GM19328 (cell line): ENCODE measurements at regions not wholly inside any gene's neighbourhood (a gene's known extent, or its start where the extent isn't known, plus 50 kb on each side); places are given as distances from the start of the nearest gene placed in this dataset.
"Not testable (repeated sequence)": the region's sequence is repeated elsewhere in the genome, so short reads cannot be mapped to it uniquely, and the experiment has no call there.

Experiments used
- ATAC-seq: cut with Tn5 transposase; IDR thresholded peaks from one replicate; pipeline ENCODE4 v1.9.1; 2021; ENCODE audit warnings: mild to moderate bottlenecking, moderate library complexity; ENCODE audit not compliant: unreplicated experiment

DNA sequence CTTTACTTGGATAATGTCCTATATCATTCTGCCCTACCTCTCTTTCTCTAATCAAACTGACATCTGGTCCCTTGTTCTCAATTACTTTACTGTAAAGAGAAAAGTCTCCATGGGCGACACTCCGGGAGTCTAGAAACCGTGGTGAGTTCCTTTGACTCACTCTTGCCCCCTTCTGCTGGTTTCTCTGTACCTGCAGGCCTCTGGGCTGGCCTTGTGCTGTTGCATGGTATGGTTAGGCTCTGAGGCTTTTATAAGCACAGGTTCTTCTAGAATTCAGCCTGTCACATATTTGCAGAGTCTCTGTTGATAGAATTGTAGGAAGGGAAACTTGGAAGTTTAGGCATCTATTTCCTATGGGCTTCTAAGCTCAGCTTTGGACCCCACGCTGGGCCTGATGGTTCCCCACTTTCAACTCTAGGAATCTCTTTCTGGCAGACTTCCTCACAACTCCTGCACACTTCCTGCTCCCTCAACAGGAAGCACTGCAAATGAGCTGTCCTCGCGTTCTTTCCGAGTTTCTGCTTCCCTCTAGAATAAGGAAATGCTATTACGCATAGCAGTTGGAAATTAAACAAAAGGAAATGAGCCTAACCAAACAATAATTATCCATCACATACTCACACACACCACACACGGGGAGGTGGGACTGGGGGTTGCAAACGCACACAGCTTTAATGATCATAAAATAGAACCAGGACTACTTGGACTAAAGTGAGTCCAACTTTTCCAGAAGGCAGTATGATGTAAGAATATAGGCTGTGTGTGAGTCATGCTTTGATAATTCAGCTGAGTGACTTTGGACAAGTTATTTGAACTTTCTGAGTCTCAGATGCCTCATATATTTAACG, 683.3 kb downstream of the QKI start:
- no peak for ATAC-seq

DNA sequence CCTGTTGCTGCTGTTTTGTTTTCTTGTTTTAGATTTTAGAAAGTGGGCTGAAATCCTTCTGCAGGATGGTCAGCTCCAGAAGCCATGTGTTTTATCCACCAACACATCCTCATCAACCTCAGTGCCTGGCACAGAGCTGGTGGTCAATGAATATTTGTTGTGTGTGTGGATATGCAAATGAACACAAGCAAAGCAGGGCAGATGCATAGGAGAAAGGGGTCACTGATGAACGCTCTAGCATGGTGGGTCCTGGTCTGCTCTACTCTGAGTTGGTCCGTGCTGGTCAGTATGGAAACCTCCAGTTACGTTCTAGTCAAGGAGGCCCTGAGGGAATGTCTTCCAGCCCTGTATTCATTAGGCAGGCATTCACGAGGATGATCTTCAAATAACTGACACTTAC, 682.5 kb downstream of the QKI start:
- no peak for ATAC-seq

DNA sequence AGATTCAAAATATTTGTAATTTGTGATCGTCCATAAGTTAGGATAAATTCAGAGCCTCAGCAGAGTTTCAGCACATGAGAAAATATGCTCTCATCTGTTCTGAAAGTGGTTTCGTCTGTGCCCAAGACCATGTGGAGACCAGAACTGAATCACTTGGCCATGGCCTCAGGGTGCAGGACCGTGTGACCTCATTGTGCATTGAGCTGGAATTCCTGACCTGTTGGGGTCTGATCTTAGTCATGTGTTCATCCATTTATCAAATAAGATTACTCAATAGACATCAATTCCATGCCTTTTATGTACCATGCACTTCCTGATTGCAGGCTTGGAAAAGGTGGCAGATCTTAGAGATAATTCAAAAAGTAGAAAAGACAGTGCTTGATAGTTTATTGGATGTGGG, 680.5 kb downstream of the QKI start:
- ATAC-seq = no peak

DNA sequence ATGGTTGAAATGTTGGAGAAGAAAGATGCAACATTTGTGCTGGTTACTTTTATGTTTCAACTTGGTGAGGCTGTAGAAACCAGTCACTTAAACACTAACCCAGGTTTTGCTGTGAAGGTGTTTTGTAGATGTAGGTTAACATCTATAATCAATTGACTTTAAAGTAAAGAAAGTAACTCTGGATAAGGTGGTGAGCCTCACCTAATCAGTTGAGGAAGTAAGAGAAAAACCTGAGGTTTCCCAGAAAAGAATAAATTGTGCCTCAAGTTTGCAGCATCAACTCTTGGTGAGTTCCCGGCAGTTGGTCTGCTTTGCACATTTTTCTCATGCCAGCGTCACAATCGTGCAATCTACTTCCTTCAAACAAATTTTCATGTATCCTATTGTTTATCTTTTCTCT, 673.4 kb downstream of the QKI start:
- ATAC-seq = no peak

DNA sequence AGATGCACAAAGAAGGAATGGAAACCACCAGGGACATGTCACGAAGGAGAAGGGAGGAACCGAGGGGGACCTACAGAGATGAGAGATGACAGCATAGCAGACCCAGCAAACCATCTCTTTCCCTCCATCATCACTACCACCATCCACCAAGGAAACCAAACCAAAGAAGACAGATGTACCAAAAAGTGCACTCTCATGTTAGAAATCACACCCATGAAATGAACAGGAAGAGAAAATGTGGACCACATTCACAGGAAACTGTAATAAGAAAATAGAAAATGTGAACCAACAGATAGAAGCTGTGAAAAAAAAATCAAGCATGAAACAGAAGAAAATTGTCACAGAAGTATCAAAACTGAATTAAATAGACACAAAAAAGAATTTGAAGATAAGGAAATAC, 672.7 kb downstream of the QKI start:
- ATAC-seq = no peak

DNA sequence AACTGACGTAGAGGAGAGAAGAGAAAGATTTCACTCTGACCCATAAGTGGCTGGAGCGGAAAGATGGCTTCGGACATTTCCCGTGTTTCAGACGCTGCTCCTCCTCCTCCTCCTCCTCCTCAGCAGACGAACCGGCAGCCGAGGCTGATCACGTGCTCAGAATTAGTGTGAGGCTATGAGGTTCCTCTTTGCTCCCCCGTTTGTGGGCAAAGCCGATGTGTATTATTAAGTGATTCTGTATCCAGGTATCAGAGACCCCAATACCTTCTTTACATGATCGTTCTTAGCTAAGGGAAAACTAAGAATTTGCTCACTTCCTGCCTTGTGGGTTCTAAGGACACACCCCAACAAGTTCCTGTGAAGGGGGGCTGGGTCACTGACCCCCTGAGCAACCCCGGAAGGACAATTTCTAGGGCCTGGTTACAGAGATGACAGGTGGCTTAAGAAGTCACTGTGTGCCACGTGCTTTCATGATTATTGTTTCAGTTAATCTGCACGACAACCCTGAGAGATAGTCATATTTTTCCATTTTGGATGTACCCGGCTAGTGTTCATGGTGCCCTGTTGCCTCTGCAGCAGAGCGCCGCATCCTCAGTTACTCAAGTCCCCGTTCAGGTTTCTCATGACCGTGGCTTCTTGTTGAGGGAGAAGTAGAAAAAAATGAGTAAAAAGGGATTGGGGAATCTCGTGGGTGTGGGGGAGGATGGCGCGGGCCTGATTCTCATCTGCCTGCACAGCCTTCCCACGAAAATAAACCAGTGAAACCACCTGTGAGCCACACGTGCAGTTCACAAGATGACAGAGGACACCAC, 671.8 kb downstream of the QKI start:
- ATAC-seq = no peak

DNA sequence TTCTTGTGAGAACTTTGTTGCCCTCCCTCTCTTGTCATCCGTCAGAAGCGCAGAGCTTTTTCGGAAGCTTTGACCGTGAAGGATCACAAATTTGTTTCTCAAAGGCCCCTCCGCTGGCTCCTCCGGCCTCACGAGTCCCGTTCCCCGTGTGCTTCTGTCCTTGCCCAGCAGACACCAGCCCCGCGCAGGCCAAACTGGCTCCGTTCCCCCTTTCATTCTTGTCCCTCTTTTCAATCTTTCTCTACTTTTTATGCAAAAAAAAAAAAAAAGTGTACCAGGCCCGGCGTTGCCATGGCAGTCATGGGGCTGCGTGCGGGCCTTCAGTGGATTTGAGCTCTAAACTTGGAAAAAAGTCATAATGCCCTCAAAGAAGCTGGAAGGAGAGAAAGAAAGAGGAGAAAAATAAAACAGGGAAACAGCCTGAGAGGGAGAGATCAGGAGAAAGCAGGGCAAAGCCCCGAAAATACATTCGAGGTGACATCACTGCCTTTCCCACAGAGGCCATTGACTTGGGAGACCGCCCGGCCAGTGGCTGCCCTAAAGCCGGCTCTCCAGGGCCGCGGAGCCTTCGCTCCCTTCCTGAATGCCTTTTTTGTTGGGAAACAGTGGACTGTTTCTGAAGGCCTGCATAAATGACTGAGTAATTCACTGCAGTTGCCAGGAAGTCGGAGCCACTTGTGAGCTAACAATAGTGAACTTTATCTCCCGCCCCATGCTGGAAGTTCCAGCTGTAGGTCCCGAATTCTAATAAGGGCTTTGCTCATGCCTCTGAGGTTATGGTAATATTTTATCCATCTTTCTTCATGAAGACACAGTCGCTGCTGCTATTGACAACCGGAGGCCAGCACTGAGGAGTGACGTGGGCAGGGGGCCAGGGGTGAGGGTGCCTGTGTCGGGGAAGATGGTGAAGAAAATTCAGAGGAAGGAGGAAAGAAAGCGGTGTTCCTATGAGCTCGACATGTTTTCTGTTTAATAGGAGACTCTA, 670.9 kb downstream of the QKI start:
- ATAC-seq = no peak

DNA sequence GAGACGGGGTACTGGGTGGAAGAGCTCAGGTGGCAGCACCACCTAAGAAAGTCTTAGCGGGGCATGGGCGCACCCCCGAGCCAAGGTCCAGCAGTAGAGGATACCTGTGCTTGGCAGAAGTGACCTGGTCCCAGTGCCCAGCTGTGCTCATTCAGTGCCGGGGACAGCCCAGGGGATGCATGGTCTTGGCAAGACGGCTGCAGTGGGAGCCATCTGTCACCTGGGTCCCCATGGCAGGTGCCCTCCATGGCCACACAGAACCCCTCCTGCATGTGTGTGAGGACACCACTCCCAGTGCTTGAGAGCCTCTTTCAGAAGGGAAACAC, 664.7 kb downstream of the QKI start:
- no peak for ATAC-seq

DNA sequence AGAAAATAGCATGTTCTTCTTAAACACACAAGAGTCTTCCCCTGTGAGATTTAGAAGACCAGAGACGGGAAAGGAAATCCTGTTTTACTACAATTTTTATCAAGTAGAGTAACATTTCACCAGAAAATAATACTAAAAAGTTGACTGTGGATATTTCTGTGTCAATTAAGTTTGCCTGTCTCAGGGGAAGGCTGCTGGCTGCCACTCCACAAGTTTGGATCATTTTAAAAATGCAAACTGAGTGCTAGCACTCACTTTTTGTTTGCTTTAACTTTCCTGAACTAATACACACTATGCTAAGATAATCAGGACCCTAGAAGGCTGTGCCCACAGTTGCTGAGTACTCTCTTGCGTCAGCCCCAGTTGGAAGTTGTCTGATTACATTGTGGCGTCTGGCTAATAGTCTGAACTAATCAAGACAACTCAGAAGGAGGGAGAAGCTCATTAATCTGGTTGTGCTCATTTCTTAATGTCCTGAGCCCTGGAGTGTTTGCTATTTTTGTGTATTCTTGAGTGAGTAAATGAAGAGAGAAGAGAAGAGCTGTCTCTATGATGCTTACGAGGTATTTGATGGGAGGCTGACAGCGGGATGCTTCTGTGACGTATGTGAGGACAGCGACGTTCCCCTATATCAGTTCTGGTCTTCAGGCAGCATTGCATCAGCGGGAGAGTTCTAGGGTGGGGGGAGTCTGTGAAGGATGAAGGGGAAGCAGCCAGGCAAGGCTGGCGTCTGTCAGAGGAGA, 664.2 kb downstream of the QKI start:
- no peak for ATAC-seq

DNA sequence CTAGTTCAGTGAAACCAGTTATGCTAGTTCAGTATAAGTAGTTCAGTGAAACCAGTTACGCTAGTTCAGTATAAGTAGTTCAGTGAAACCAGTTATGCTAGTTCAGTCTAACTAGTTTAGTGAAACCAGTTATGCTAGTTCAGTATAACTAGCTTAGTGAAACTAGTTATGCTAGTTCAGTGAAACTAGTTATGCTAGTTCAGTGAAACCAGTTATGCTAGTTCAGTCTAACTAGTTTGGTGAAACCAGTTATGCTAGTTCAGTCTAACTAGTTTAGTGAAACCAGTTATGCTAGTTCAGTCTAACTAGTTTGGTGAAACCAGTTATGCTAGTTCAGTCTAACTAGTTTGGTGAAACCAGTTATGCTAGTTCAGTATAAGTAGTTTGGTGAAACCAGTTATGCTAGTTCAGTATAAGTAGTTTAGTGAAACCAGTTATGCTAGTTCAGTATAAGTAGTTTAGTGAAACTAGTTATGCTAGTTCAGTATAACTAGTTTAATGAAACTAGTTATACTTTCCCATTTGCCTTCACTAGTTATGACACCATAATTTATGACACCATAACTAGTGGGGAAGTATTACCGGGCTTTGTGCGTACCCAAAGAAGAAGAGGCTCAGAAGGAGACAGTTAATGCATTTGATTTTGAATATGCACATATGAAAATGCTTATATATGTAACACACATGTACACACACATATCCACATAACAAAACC, 662.5 kb downstream of the QKI start:
- ATAC-seq = not testable (repeated sequence)

DNA sequence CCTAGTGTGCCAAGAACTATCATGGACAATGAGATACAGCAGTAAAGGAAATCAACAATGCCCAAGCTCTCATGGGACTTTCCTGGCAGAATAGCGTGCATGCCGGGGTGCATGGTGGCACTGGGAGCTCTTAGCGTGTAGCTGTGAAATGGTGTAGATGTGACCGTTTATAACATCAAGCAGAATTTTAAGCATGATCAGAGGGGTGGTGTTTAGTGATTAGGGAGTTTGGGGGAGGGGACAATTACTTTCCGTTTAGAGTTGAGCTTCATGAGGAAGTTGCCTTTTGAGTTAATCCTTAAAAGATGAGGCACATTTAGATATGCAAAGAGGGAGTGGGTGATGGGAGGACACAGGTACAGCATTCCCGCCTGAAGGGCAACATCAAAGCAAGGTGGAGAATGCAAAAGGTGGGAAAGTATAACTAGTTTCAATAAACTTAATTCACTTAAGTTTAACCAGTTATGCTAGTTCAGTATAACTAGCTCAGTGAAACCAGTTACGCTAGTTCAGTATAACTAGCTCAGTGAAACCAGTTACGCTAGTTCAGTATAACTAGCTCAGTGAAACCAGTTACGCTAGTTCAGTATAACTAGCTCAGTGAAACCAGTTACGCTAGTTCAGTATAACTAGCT, 661.6 kb downstream of the QKI start:
- ATAC-seq = no peak

DNA sequence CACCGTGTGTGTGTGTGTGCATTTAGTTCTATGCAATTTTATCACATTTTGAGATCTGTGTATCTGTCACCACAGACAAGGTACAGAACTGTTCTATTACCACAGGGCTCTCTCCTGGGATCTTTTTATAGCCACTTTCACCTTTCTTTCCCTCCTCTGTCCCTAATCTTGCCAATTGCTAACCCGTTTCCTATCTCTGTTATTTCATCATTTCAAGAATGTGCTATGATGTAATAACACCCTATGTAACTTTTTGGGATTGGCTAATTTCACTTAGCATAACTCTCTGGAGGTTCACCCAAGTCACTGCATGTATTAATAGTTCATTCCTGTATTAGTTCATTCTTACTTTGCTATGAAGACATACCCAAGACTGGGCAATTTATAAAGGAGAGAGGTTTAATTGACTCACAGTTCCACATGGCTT, 657.7 kb downstream of the QKI start:
- no peak for ATAC-seq

DNA sequence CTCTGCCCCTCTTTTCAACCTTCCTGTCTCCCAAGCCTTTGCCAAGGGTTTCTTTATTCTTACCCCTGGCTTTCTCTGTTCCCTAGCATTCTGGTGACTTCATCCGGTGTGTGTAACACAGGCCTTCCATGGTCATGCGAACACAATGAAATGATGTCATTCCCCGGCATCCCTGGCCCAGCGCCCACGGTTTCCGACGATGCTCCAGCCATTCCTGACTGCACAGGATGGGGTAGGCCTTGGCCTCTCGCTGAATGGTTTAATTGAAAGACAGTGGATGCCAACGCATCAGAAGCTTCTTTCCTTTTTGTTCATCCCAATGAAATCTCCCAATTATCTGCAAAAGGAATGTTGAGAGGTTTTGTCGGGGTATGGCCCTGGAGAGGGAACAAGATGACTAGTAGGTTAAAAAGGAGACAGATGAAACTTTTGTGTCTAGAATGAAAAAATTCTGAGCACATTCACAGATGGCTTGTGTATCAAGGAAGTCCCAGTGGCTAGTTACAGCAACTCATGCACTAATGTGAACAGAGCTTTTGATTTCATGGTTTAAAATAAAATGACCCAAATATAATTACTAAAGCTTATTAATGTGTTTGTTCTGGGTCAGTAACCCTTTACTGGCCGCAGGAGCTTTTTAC, 655.0 kb downstream of the QKI start:
- no peak for ATAC-seq

DNA sequence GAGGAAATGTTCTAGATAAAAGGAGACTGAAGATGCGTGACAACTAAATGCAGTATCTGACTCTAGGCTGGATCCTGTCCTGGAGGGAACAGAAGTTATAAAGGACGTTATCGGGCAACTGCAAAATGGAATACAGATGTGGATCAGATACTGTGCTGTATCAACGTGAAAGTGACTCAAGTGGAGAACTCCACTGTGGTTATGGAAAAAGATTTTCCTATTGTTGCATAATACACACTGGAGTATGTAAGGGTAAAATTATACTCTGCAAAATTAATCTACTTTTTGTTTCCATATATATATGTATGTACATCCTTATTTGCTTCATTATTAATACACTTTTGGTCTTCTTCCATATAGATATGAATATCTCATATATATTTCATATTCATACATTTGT, 654.0 kb downstream of the QKI start:
- ATAC-seq = no peak

DNA sequence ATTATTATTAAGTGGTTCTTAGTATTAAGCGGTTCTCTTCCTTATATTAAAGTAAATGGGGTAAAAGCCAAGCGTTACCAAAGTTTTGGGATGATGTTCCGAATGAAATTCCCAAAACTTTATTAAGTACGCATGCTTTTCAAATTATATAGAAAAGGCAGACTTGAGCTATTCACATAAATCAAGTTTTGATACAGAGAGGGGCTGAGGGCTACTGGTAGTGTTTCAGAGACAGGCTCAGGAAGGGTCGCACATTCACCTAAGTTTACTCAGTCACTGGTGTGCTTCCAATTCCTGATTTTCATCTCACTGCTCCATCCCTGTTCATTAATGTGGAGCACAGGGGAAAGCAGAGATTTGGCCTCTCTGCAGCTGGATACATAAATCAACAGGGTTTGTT, 652.2 kb downstream of the QKI start:
- ATAC-seq = no peak

DNA sequence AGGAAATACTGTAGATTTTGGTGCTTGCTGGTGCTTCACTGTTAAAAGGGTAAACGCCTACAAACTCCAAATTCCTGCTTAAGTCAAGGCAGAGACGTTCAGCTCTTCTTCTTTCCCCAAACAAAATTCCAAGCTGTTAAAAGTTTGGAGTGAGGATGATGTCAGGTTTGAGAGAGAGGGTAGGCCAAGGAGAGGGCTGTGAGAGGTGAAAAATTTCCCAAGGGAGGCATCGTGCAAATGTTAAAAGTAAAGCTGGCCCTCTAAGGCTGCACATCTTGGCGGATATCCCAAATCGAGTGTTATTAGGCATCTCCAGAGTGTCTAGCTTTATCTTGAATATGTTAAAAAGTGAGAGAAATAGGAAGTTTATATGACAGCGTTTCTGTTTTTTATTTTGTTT, 651.8 kb downstream of the QKI start:
- no peak for ATAC-seq

DNA sequence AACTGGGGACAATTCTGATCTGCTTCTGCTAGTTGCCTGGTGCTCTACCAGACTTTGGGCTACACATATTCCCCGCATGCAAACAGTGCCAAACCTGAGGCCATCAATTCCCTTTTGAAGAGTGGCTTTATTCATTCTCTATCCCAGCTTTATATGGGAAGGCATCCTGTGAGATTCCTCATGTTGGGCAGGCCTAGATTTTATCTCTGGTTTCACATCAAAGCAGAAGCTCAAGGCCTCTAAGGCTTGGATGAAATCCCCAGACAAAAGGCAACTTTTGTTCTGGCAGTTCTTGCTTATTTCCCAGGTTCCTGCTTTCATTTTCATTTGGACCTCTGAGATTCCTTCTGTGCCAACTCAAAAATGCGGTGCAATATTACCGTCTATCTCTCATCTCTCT, 648.8 kb downstream of the QKI start:
- no peak for ATAC-seq

DNA sequence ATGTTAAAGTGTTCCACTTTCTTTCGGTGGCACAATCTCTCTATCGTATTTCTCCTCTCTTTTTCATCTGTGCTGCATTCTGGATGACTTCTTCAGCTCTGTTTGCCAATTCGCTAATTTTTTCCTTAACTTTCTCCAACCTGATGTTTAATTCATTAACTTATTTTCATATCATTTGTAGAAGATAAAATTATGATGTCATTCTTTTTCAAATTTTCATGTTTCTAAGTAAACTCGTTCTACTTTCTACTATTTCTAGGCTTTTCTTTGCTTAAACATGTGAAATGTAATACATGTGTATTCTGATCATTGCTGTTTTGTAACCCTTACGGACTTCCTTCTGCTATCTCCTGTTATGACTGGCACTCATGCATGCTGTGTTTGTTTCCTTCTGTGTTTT, 648.4 kb downstream of the QKI start:
- no peak for ATAC-seq

DNA sequence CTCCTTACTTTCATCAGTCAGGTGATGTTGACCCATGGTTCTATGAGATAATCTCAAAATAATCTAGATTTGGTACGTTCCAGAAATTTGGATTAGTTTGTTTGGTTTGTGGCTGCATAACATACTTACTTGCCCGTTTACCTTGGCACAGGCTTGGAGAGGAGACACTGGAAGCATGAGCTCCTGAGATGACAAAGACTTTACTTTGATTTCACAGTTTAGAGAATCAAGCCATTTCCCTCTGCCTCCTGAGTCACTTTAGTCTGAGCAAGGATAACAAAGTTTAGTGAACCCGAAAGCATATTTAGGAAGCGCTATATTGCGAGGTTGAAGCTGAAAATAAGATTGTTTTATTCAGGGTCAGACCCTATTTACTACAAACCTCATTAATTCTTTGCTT, 643.4 kb downstream of the QKI start:
- ATAC-seq = no peak
